NCI-H2029 (cell line): ENCODE measurements at regions not wholly inside any gene's neighbourhood (a gene's known extent, or its start where the extent isn't known, plus 50 kb on each side); places are given as distances from the start of the nearest gene placed in this dataset.
"Not testable (repeated sequence)": the region's sequence is repeated elsewhere in the genome, so short reads cannot be mapped to it uniquely, and the experiment has no call there.

Experiments used
- DNase-seq: peaks from one replicate; lab custom pipeline; 2025; lab: John Stamatoyannopoulos, UW

GRCh38 chr1:120665250-120665577 lies 58.5 kb upstream of the NBPF26 start:
- DNase-seq = not testable (repeated sequence)

GRCh38 chr1:120668187-120668586 lies 55.6 kb upstream of the NBPF26 start:
- DNase-seq = not testable (repeated sequence)
